CD14-positive monocyte (primary cell): ENCODE measurements at regions not wholly inside any gene's neighbourhood (a gene's known extent, or its start where the extent isn't known, plus 50 kb on each side); places are given as distances from the start of the nearest gene placed in this dataset.

ENCODE experiments used
- DNase-seq, 3 donors: peaks; one replicate each; pipeline ENCODE4 v3.0.0-alpha.2; 2011 to 2022
- H2AFZ ChIP-seq: 2 replicates; pipeline ENCODE4 v1.6.0; 2012; ENCODE audit warnings: mild to moderate bottlenecking, low read depth, low read length, inconsistent platforms; ENCODE audit not compliant: insufficient read depth, poor library complexity, severe bottlenecking
- H3K27ac ChIP-seq, 2 donors: 1 replicate in 1 of 2; 2 replicates in 1 of 2; pipeline ENCODE4 v1.5.1; 2012 to 2013; ENCODE audit warnings: low read length in 2 of 2, control low read depth in 1 of 2, inconsistent platforms in 1 of 2, low read depth in 1 of 2, mild to moderate bottlenecking in 1 of 2
- H3K27me3 ChIP-seq, 2 donors: one replicate each; pipeline versions ENCODE4 v1.6.0 to v1.6.1; 2011 to 2013; ENCODE audit warnings: low read length in 2 of 2; ENCODE audit not compliant: control insufficient read depth in 2 of 2, insufficient read depth in 2 of 2
- H3K36me3 ChIP-seq, 2 donors: replicated peaks in 1 of 2; 1 replicate in 1 of 2; 2 replicates in 1 of 2; pipeline versions ENCODE4 v1.5.1 to v1.6.1; 2012 to 2013; ENCODE audit warnings: low read length in 2 of 2, control low read depth in 1 of 2, inconsistent platforms in 1 of 2, mild to moderate bottlenecking in 1 of 2; ENCODE audit not compliant: insufficient read depth in 2 of 2, control insufficient read depth in 1 of 2
- H3K4me1 ChIP-seq, 2 donors: 1 replicate in 1 of 2; 2 replicates in 1 of 2; pipeline versions ENCODE4 v1.5.1 to v1.6.1; 2012 to 2013; ENCODE audit warnings: low read length in 2 of 2, control low read depth in 1 of 2, inconsistent platforms in 1 of 2, mild to moderate bottlenecking in 1 of 2, moderate library complexity in 1 of 2; ENCODE audit not compliant: insufficient read depth in 2 of 2, control insufficient read depth in 1 of 2
- H3K4me2 ChIP-seq: replicated peaks from 2 replicates; pipeline ENCODE3; 2012; ENCODE audit warnings: low read length, moderate library complexity, mild to moderate bottlenecking; ENCODE audit not compliant: poor library complexity, severe bottlenecking; ENCODE audit errors: extremely low read depth
- H3K4me3 ChIP-seq, 3 experiments: fragments of 200-600 bp in 1 of 3; sonication (generic) in 1 of 3; replicated peaks in 1 of 3; 1 replicate in 2 of 3; 2 replicates in 1 of 3; pipeline ENCODE4 v1.5.1; 2011 to 2013; ENCODE audit warnings: low read length in 3 of 3, mild to moderate bottlenecking in 3 of 3, control low read depth in 2 of 3, low read depth in 2 of 3, inconsistent platforms in 1 of 3, moderate library complexity in 1 of 3
- H3K79me2 ChIP-seq: 2 replicates; pipeline ENCODE4 v1.6.0; 2012; ENCODE audit warnings: mild to moderate bottlenecking, control low read depth, inconsistent platforms, low read length, moderate library complexity; ENCODE audit not compliant: insufficient read depth
- H3K9ac ChIP-seq: 2 replicates; pipeline ENCODE4 v1.6.0; 2017; ENCODE audit warnings: low read length, mild to moderate bottlenecking; ENCODE audit not compliant: insufficient read depth, poor library complexity, severe bottlenecking
- H3K9me3 ChIP-seq, 2 donors: replicated peaks in 1 of 2; 1 replicate in 1 of 2; 2 replicates in 1 of 2; pipeline versions ENCODE4 v1.5.1 to v1.6.1; 2012 to 2013; ENCODE audit warnings: low read length in 2 of 2, control low read depth in 1 of 2; ENCODE audit not compliant: control insufficient read depth in 1 of 2, insufficient read depth in 1 of 2
- H4K20me1 ChIP-seq: 2 replicates; pipeline ENCODE4 v1.6.0; 2012; ENCODE audit warnings: mild to moderate bottlenecking, low read length, control low read depth, moderate library complexity; ENCODE audit not compliant: insufficient read depth
- H3K27ac Mint-ChIP-seq, 7 donors: one replicate each; pipeline ENCODE4 v1.8.0; 2020; ENCODE audit warnings: mild to moderate bottlenecking in 7 of 7, mixed read lengths in 7 of 7, moderate library complexity in 6 of 7, inconsistent platforms in 2 of 7
- H3K27me3 Mint-ChIP-seq, 3 donors: one replicate each; pipeline ENCODE4 v1.8.0; 2021 to 2022; ENCODE audit warnings: low read depth in 3 of 3, mild to moderate bottlenecking in 3 of 3, mixed read lengths in 3 of 3, moderate library complexity in 3 of 3, inconsistent platforms in 1 of 3
- H3K36me3 Mint-ChIP-seq, 2 donors: one replicate each; pipeline ENCODE4 v1.8.0; 2020; ENCODE audit warnings: mixed read lengths in 2 of 2, inconsistent platforms in 1 of 2, mild to moderate bottlenecking in 1 of 2
- H3K4me1 Mint-ChIP-seq: one replicate; pipeline ENCODE4 v1.8.0; 2020; ENCODE audit warnings: mild to moderate bottlenecking, mixed read lengths
- H3K4me3 Mint-ChIP-seq, 2 donors: one replicate each; pipeline ENCODE4 v1.8.0; 2020; ENCODE audit warnings: mild to moderate bottlenecking in 2 of 2, mixed read lengths in 2 of 2, moderate library complexity in 1 of 2
- H3K9me3 Mint-ChIP-seq, 7 donors: one replicate each; pipeline ENCODE4 v1.8.0; 2020 to 2022; ENCODE audit warnings: mixed read lengths in 7 of 7, mild to moderate bottlenecking in 6 of 7, moderate library complexity in 6 of 7, inconsistent platforms in 2 of 7
- CTCF ChIP-seq: fragments of 200-600 bp; IDR thresholded peaks from one replicate; pipeline ENCODE4 v1.8.0; 2022; ENCODE audit warnings: antibody characterized with exemption, mild to moderate bottlenecking
- WGBS: methylation state at CpG from one replicate; pipeline ENCODE4 v1.1.5; 2013; ENCODE audit warnings: missing lambda C conversion rate; ENCODE audit not compliant: insufficient coverage; 5-methylcytosine and 5-hydroxymethylcytosine counted together
- intact Hi-C, 2 donors: fragments of 100-400 bp; cut with micrococcal nuclease; formaldehyde crosslinking; loops; one replicate each; pipeline versions ENCODE4 v1.15.0 to v1.15.1; 2023

- no peak for DNase-seq
- TF ChIP-seq CTCF, result no peak
- Histone ChIP-seq H3K4me1 (no peaks in the 10 kb centered on the region), H3K4me2 (no peak overlapping the region), H3K4me3 (no peak overlapping the region), H3K27ac (no peak overlapping the region), H3K36me3 (no peaks in the 10 kb centered on the region), H3K27me3 (no peaks in the 10 kb centered on the region), H4K20me1 (no peaks in the 10 kb centered on the region), H3K9me3 (no peaks in the 10 kb centered on the region), H3K79me2 (no peaks in the 10 kb centered on the region), H3K9ac (no peak overlapping the region), H2AFZ (no peak overlapping the region)
- Mint-ChIP-seq H3K36me3 (no peaks in the 10 kb centered on the region), H3K9me3 (no peaks in the 10 kb centered on the region), H3K4me3 (no peak overlapping the region), H3K27me3 (peaks cover 0 to 5% (median 0%) of the 10 kb centered on the region in 3 donors), H3K4me1 (no peaks in the 10 kb centered on the region), H3K27ac (no peak overlapping the region)
- WGBS, result no CpG with 5 or more reads among the region's 1 CpG
- intact Hi-C loops, result no loop called here
Observed at GRCh38 chr2:180759631-180760030, 220.8 kb upstream of the UBE2E3 start.

- H3K4me3 ChIP-seq, result no peak overlapping the region
- H3K36me3 Mint-ChIP-seq, result no peaks in the 10 kb centered on the region
- H3K27me3 ChIP-seq, result no peaks in the 10 kb centered on the region
- H3K4me2 ChIP-seq, result no peak overlapping the region
- H3K4me1 ChIP-seq, result no peaks in the 10 kb centered on the region
- H3K9me3 Mint-ChIP-seq, result peaks cover 0 to 6% (median 2%) of the 10 kb centered on the region in 7 donors
- H2AFZ ChIP-seq, result no peak overlapping the region
- TF ChIP-seq CTCF, result no peak
- no peak overlapping the region for H3K27ac Mint-ChIP-seq
- H3K4me3 Mint-ChIP-seq, result no peak overlapping the region
- no peak overlapping the region for H3K9ac ChIP-seq
- no peak overlapping the region for H3K27ac ChIP-seq
- no peaks in the 10 kb centered on the region for H4K20me1 ChIP-seq
- no peaks in the 10 kb centered on the region for H3K79me2 ChIP-seq
- H3K36me3 ChIP-seq, result no peaks in the 10 kb centered on the region
- intact Hi-C loops, result no loop called here
- H3K9me3 ChIP-seq, result no peaks in the 10 kb centered on the region
- H3K27me3 Mint-ChIP-seq, result peaks cover 0 to 4% (median 1%) of the 10 kb centered on the region in 3 donors
- WGBS, result 100% methylated on average over 1 of the region's 5 CpGs
- H3K4me1 Mint-ChIP-seq, result no peaks in the 10 kb centered on the region
- no peak for DNase-seq
Observed at GRCh38 chr2:180753809-180754761, 226.3 kb upstream of the UBE2E3 start.
